NT2/D1 (cell line): ENCODE measurements at regions not wholly inside any gene's neighbourhood (a gene's known extent, or its start where the extent isn't known, plus 50 kb on each side); places are given as distances from the start of the nearest gene placed in this dataset.

ENCODE experiments used
- SUZ12 ChIP-seq: IDR thresholded peaks from 2 replicates; pipeline ENCODE4 v1.6.1; 2011; ENCODE audit not compliant: insufficient read length, insufficient read depth; ENCODE audit errors: extremely low read depth
- ZNF274 ChIP-seq: IDR thresholded peaks from 2 replicates; pipeline ENCODE4 v1.6.1; 2011; ENCODE audit warnings: mild to moderate bottlenecking, low read depth, low read length

DNA sequence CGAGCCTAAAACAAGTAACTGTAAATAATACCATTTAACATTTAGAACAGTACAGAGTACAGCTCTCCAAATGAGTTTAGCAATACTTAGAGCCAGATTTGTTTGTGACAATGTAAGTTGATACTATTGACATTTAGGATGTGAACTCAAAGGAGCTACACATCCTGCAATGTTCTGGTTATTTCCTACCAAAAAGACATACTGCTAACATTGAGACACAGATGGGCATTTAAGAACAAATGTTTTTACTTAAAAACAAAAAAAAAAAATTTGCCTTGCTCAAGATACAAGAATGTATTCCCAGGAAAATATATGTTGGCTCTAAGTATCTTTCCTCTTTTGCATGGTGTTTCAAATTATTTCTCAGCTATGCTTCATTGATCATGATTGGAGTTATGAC is 1464.8 kb upstream of the PRMT6 start:
- TF ChIP-seq ZNF274: no peak
- TF ChIP-seq SUZ12: no peak
